ENCODE measurements at regions not wholly inside any gene's neighbourhood (a gene's known extent, or its start where the extent isn't known, plus 50 kb on each side); places are given as distances from the start of the nearest gene placed in this dataset.

GRCh38 chr4:66059556-66059955 is 389.3 kb upstream of the EPHA5 start:
- H3K27me3 ChIP-seq (ENCODE audit: control insufficient read depth, insufficient read depth, low read length) = no peaks in the 10 kb centered on the region
- H3K9me3 ChIP-seq (ENCODE audit: control insufficient read depth, insufficient read depth, low read length) = no peaks in the 10 kb centered on the region
- no peak overlapping the region for H3K9ac ChIP-seq (ENCODE audit: low read depth, low read length)
- no peaks in the 10 kb centered on the region for H3K4me1 ChIP-seq (ENCODE audit: control insufficient read depth, insufficient read depth, low read length)
- no peaks in the 10 kb centered on the region for H3K36me3 ChIP-seq (ENCODE audit: control insufficient read depth, insufficient read depth, low read length)
- H3K27ac ChIP-seq (ENCODE audit: low read depth, low read length) = no peak overlapping the region
- H3K4me3 ChIP-seq (ENCODE audit: low read depth, low read length) = no peak overlapping the region

- no peaks in the 10 kb centered on the region for H3K4me1 ChIP-seq (ENCODE audit: control insufficient read depth, insufficient read depth, low read length)
- no peaks in the 10 kb centered on the region for H3K9me3 ChIP-seq (ENCODE audit: control insufficient read depth, insufficient read depth, low read length)
- H3K27ac ChIP-seq (ENCODE audit: low read depth, low read length) = no peak overlapping the region
- H3K9ac ChIP-seq (ENCODE audit: low read depth, low read length) = no peak overlapping the region
- no peak overlapping the region for H3K4me3 ChIP-seq (ENCODE audit: low read depth, low read length)
- no peaks in the 10 kb centered on the region for H3K36me3 ChIP-seq (ENCODE audit: control insufficient read depth, insufficient read depth, low read length)
- no peaks in the 10 kb centered on the region for H3K27me3 ChIP-seq (ENCODE audit: control insufficient read depth, insufficient read depth, low read length)
Observed at GRCh38 chr4:66059136-66059535, 388.8 kb upstream of the EPHA5 start.

GRCh38 chr4:66055999-66056398 is 385.7 kb upstream of the EPHA5 start:
- Histone ChIP-seq H3K27me3 (ENCODE audit: control insufficient read depth, insufficient read depth, low read length) (no peaks in the 10 kb centered on the region), H3K36me3 (ENCODE audit: control insufficient read depth, insufficient read depth, low read length) (no peaks in the 10 kb centered on the region), H3K27ac (ENCODE audit: low read depth, low read length) (no peak overlapping the region), H3K4me1 (ENCODE audit: control insufficient read depth, insufficient read depth, low read length) (no peaks in the 10 kb centered on the region), H3K9me3 (ENCODE audit: control insufficient read depth, insufficient read depth, low read length) (no peaks in the 10 kb centered on the region), H3K4me3 (ENCODE audit: low read depth, low read length) (no peak overlapping the region), H3K9ac (ENCODE audit: low read depth, low read length) (no peak overlapping the region)

- Histone ChIP-seq H3K27me3 (ENCODE audit: control insufficient read depth, insufficient read depth, low read length) (no peaks in the 10 kb centered on the region), H3K9me3 (ENCODE audit: control insufficient read depth, insufficient read depth, low read length) (no peaks in the 10 kb centered on the region), H3K9ac (ENCODE audit: low read depth, low read length) (no peak overlapping the region), H3K4me1 (ENCODE audit: control insufficient read depth, insufficient read depth, low read length) (no peaks in the 10 kb centered on the region), H3K27ac (ENCODE audit: low read depth, low read length) (no peak overlapping the region), H3K36me3 (ENCODE audit: control insufficient read depth, insufficient read depth, low read length) (no peaks in the 10 kb centered on the region), H3K4me3 (ENCODE audit: low read depth, low read length) (no peak overlapping the region)
Observed at GRCh38 chr4:66052426-66052825, 382.1 kb upstream of the EPHA5 start.

- H3K9ac ChIP-seq (ENCODE audit: low read depth, low read length) = no peak overlapping the region
- no peak overlapping the region for H3K27ac ChIP-seq (ENCODE audit: low read depth, low read length)
- H3K4me1 ChIP-seq (ENCODE audit: control insufficient read depth, insufficient read depth, low read length) = no peaks in the 10 kb centered on the region
- no peaks in the 10 kb centered on the region for H3K27me3 ChIP-seq (ENCODE audit: control insufficient read depth, insufficient read depth, low read length)
- H3K9me3 ChIP-seq (ENCODE audit: control insufficient read depth, insufficient read depth, low read length) = no peaks in the 10 kb centered on the region
- no peak overlapping the region for H3K4me3 ChIP-seq (ENCODE audit: low read depth, low read length)
- H3K36me3 ChIP-seq (ENCODE audit: control insufficient read depth, insufficient read depth, low read length) = no peaks in the 10 kb centered on the region
Observed at GRCh38 chr4:66048861-66049260, 378.6 kb upstream of the EPHA5 start.

GRCh38 chr4:66045913-66046312 is 375.6 kb upstream of the EPHA5 start:
- no peaks in the 10 kb centered on the region for H3K36me3 ChIP-seq (ENCODE audit: control insufficient read depth, insufficient read depth, low read length)
- no peaks in the 10 kb centered on the region for H3K9me3 ChIP-seq (ENCODE audit: control insufficient read depth, insufficient read depth, low read length)
- H3K9ac ChIP-seq (ENCODE audit: low read depth, low read length) = no peak overlapping the region
- H3K4me3 ChIP-seq (ENCODE audit: low read depth, low read length) = no peak overlapping the region
- no peaks in the 10 kb centered on the region for H3K27me3 ChIP-seq (ENCODE audit: control insufficient read depth, insufficient read depth, low read length)
- no peaks in the 10 kb centered on the region for H3K4me1 ChIP-seq (ENCODE audit: control insufficient read depth, insufficient read depth, low read length)
- no peak overlapping the region for H3K27ac ChIP-seq (ENCODE audit: low read depth, low read length)

GRCh38 chr4:66035701-66036100 is 365.4 kb upstream of the EPHA5 start:
- no peaks in the 10 kb centered on the region for H3K9me3 ChIP-seq (ENCODE audit: control insufficient read depth, insufficient read depth, low read length)
- peaks cover 4% of the 10 kb centered on the region; the same call in 1 of the 2 replicates for H3K4me1 ChIP-seq (ENCODE audit: control insufficient read depth, insufficient read depth, low read length)
- H3K4me3 ChIP-seq (ENCODE audit: low read depth, low read length) = no peak overlapping the region
- H3K27me3 ChIP-seq (ENCODE audit: control insufficient read depth, insufficient read depth, low read length) = no peaks in the 10 kb centered on the region
- no peaks in the 10 kb centered on the region for H3K36me3 ChIP-seq (ENCODE audit: control insufficient read depth, insufficient read depth, low read length)
- no peak overlapping the region for H3K27ac ChIP-seq (ENCODE audit: low read depth, low read length)
- no peak overlapping the region for H3K9ac ChIP-seq (ENCODE audit: low read depth, low read length)

GRCh38 chr4:66034671-66035070 is 364.4 kb upstream of the EPHA5 start:
- H3K9ac ChIP-seq (ENCODE audit: low read depth, low read length) = no peak overlapping the region
- H3K27ac ChIP-seq (ENCODE audit: low read depth, low read length) = no peak overlapping the region
- no peaks in the 10 kb centered on the region for H3K9me3 ChIP-seq (ENCODE audit: control insufficient read depth, insufficient read depth, low read length)
- H3K4me3 ChIP-seq (ENCODE audit: low read depth, low read length) = no peak overlapping the region
- no peaks in the 10 kb centered on the region for H3K27me3 ChIP-seq (ENCODE audit: control insufficient read depth, insufficient read depth, low read length)
- H3K36me3 ChIP-seq (ENCODE audit: control insufficient read depth, insufficient read depth, low read length) = no peaks in the 10 kb centered on the region
- H3K4me1 ChIP-seq (ENCODE audit: control insufficient read depth, insufficient read depth, low read length) = peaks cover 4% of the 10 kb centered on the region; the same call in 1 of the 2 replicates

GRCh38 chr4:66034262-66034661 is 364.0 kb upstream of the EPHA5 start:
- Histone ChIP-seq H3K36me3 (ENCODE audit: control insufficient read depth, insufficient read depth, low read length) (no peaks in the 10 kb centered on the region), H3K27ac (ENCODE audit: low read depth, low read length) (no peak overlapping the region)

GRCh38 chr4:66032571-66032970 is 362.3 kb upstream of the EPHA5 start:
- no peaks in the 10 kb centered on the region for H3K27me3 ChIP-seq (ENCODE audit: control insufficient read depth, insufficient read depth, low read length)
- peaks cover 4% of the 10 kb centered on the region; the same call in 1 of the 2 replicates for H3K4me1 ChIP-seq (ENCODE audit: control insufficient read depth, insufficient read depth, low read length)
- no peak overlapping the region for H3K4me3 ChIP-seq (ENCODE audit: low read depth, low read length)
- no peak overlapping the region for H3K9ac ChIP-seq (ENCODE audit: low read depth, low read length)
- H3K36me3 ChIP-seq (ENCODE audit: control insufficient read depth, insufficient read depth, low read length) = no peaks in the 10 kb centered on the region
- no peaks in the 10 kb centered on the region for H3K9me3 ChIP-seq (ENCODE audit: control insufficient read depth, insufficient read depth, low read length)
- no peak overlapping the region for H3K27ac ChIP-seq (ENCODE audit: low read depth, low read length)

More at GRCh38 chr4:66034262-66034661, 364.0 kb upstream of the EPHA5 start:
- Histone ChIP-seq H3K9me3 (ENCODE audit: control insufficient read depth, insufficient read depth, low read length) (no peaks in the 10 kb centered on the region), H3K9ac (ENCODE audit: low read depth, low read length) (no peak overlapping the region), H3K27me3 (ENCODE audit: control insufficient read depth, insufficient read depth, low read length) (no peaks in the 10 kb centered on the region), H3K4me1 (ENCODE audit: control insufficient read depth, insufficient read depth, low read length) (peaks cover 4% of the 10 kb centered on the region; the same call in 1 of the 2 replicates), H3K4me3 (ENCODE audit: low read depth, low read length) (no peak overlapping the region)

- H3K27me3 ChIP-seq (ENCODE audit: control insufficient read depth, insufficient read depth, low read length) = no peaks in the 10 kb centered on the region
- no peaks in the 10 kb centered on the region for H3K4me1 ChIP-seq (ENCODE audit: control insufficient read depth, insufficient read depth, low read length)
- no peak overlapping the region for H3K27ac ChIP-seq (ENCODE audit: low read depth, low read length)
- H3K4me3 ChIP-seq (ENCODE audit: low read depth, low read length) = no peak overlapping the region
- H3K36me3 ChIP-seq (ENCODE audit: control insufficient read depth, insufficient read depth, low read length) = no peaks in the 10 kb centered on the region
- no peaks in the 10 kb centered on the region for H3K9me3 ChIP-seq (ENCODE audit: control insufficient read depth, insufficient read depth, low read length)
- no peak overlapping the region for H3K9ac ChIP-seq (ENCODE audit: low read depth, low read length)
Observed at GRCh38 chr4:66028668-66029067, 358.4 kb upstream of the EPHA5 start.

GRCh38 chr4:66023061-66023460 is 352.8 kb upstream of the EPHA5 start:
- no peak overlapping the region for H3K27ac ChIP-seq (ENCODE audit: low read depth, low read length)
- no peaks in the 10 kb centered on the region for H3K36me3 ChIP-seq (ENCODE audit: control insufficient read depth, insufficient read depth, low read length)
- H3K4me1 ChIP-seq (ENCODE audit: control insufficient read depth, insufficient read depth, low read length) = no peaks in the 10 kb centered on the region

More at GRCh38 chr4:66023061-66023460, 352.8 kb upstream of the EPHA5 start:
- no peak overlapping the region for H3K4me3 ChIP-seq (ENCODE audit: low read depth, low read length)
- no peak overlapping the region for H3K9ac ChIP-seq (ENCODE audit: low read depth, low read length)
- no peaks in the 10 kb centered on the region for H3K9me3 ChIP-seq (ENCODE audit: control insufficient read depth, insufficient read depth, low read length)
- no peaks in the 10 kb centered on the region for H3K27me3 ChIP-seq (ENCODE audit: control insufficient read depth, insufficient read depth, low read length)

Measured in HUES48 (cell line).